Immature natural killer cell (primary cell): ENCODE measurements at regions not wholly inside any gene's neighbourhood (a gene's known extent, or its start where the extent isn't known, plus 50 kb on each side); places are given as distances from the start of the nearest gene placed in this dataset.

Source experiments
- DNase-seq, 3 donors: peaks; one replicate each; pipeline ENCODE4 v3.0.0; 2022; ENCODE audit warnings: mixed read lengths in 1 of 3
- H3K27ac Mint-ChIP-seq, 6 donors: one replicate each; pipeline ENCODE4 v1.8.0; 2020; ENCODE audit warnings: mixed read lengths in 6 of 6, mild to moderate bottlenecking in 5 of 6, inconsistent platforms in 4 of 6, moderate library complexity in 3 of 6
- H3K27me3 Mint-ChIP-seq, 3 donors: one replicate each; pipeline ENCODE4 v1.8.0; 2020 to 2021; ENCODE audit warnings: low read depth in 3 of 3, mild to moderate bottlenecking in 3 of 3, mixed read lengths in 3 of 3, moderate library complexity in 3 of 3, inconsistent platforms in 1 of 3
- H3K36me3 Mint-ChIP-seq, 3 donors: one replicate each; pipeline ENCODE4 v1.8.0; 2020; ENCODE audit warnings: mixed read lengths in 3 of 3, inconsistent platforms in 2 of 3, mild to moderate bottlenecking in 2 of 3
- H3K4me1 Mint-ChIP-seq, 2 donors: one replicate each; pipeline ENCODE4 v1.8.0; 2020; ENCODE audit warnings: inconsistent platforms in 2 of 2, mild to moderate bottlenecking in 2 of 2, mixed read lengths in 2 of 2, moderate library complexity in 1 of 2
- H3K4me3 Mint-ChIP-seq, 5 donors: one replicate each; pipeline ENCODE4 v1.8.0; 2020; ENCODE audit warnings: mild to moderate bottlenecking in 5 of 5, mixed read lengths in 5 of 5, inconsistent platforms in 3 of 5, moderate library complexity in 3 of 5
- H3K9me3 Mint-ChIP-seq, 6 donors: one replicate each; pipeline ENCODE4 v1.8.0; 2020; ENCODE audit warnings: mild to moderate bottlenecking in 6 of 6, mixed read lengths in 6 of 6, inconsistent platforms in 4 of 6, moderate library complexity in 3 of 6

- Mint-ChIP-seq H3K27me3 (peaks cover 0 to 6% (median 0%) of the 10 kb centered on the region in 3 donors), H3K27ac (peak overlapping the region in 1 of 6 donors; percentile 1), H3K4me3 (no peak overlapping the region), H3K36me3 (no peaks in the 10 kb centered on the region), H3K9me3 (peaks cover 4 to 15% (median 11%) of the 10 kb centered on the region in 6 donors), H3K4me1 (no peaks in the 10 kb centered on the region)
- no peak for DNase-seq
Measured at GRCh38 chrX:28278726-28279125, 297.5 kb upstream of the DCAF8L1 start.

DNA sequence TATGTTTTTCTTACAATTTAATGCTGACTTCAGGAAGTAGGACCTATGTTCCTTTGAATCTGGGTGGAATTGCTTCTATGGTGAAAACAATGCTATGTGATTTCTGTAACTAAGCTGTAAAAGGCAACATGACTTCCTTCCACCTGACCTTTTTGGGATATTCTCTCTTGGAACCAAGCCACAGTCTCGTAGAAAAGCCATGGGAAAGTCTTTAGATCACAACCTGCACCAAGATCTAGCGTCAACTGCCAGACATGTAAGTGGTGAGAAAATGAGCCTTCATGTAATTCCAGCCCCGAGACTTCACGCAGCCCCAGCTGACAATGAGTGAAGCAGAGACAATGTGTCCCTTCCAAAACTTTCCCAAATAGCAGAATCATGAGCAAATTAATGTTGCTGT, 297.0 kb upstream of the DCAF8L1 start:
- Mint-ChIP-seq H3K9me3 (peaks cover 4 to 15% (median 11%) of the 10 kb centered on the region in 6 donors), H3K27me3 (peaks cover 0 to 6% (median 0%) of the 10 kb centered on the region in 3 donors), H3K27ac (no peak overlapping the region), H3K36me3 (no peaks in the 10 kb centered on the region), H3K4me1 (no peaks in the 10 kb centered on the region), H3K4me3 (no peak overlapping the region)
- DNase-seq: no peak

DNA sequence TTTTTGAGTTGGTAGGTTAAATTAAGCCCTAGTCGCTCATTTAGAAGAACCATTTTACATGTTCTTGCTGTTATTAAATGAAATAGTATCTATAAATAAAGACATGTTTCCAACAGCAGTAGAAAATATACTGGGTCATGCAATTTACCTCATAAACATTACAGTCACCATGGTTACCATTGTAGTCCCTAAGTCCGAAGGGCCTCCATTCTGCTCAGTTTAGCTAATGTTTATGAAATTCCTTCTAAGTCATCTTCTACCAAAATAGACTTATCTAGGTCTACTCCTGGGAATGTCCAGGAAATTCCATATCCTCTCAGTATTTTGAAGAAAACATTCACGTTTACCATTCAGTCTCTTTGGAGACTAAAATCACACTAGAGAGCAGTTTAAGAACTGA, 292.5 kb upstream of the DCAF8L1 start:
- H3K36me3 Mint-ChIP-seq: no peaks in the 10 kb centered on the region
- no peak overlapping the region for H3K27ac Mint-ChIP-seq

GRCh38 chrX:28246675-28247074, 265.4 kb upstream of the DCAF8L1 start:
- Mint-ChIP-seq H3K27ac (no peak overlapping the region), H3K9me3 (peaks cover 2 to 17% (median 5%) of the 10 kb centered on the region in 6 donors), H3K36me3 (no peaks in the 10 kb centered on the region), H3K4me1 (no peaks in the 10 kb centered on the region), H3K27me3 (peaks cover 0 to 5% (median 0%) of the 10 kb centered on the region in 3 donors), H3K4me3 (no peak overlapping the region)
- no peak for DNase-seq

More for the DNA sequence above, 292.5 kb upstream of the DCAF8L1 start:
- Mint-ChIP-seq H3K4me1 (no peaks in the 10 kb centered on the region), H3K9me3 (peaks cover 0 to 10% (median 8%) of the 10 kb centered on the region in 6 donors), H3K4me3 (no peak overlapping the region), H3K27me3 (no peaks in the 10 kb centered on the region)
- DNase-seq: no peak

DNA sequence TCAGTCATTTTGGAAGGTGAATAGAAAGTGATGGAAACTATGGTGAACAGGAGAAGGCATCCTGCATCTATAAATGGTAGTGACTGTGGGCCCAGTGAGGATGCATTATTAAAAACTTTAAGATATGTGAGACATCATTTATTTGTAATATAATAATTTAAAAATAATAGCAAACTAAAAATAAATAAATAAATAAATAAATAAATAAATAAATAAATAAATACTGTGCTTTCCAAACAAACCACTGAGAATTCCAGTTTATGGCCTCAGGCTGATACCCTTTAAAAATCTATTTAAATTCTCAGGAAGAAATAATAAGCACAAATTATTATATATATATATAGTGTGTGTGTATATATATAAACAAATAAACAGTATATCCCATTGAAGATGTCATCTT, 248.0 kb upstream of the DCAF8L1 start:
- Mint-ChIP-seq H3K9me3 (peaks cover 0 to 7% (median 3%) of the 10 kb centered on the region in 6 donors), H3K4me3 (no peak overlapping the region), H3K27ac (no peak overlapping the region), H3K36me3 (no peaks in the 10 kb centered on the region), H3K4me1 (no peaks in the 10 kb centered on the region), H3K27me3 (no peaks in the 10 kb centered on the region)
- DNase-seq: no peak

DNA sequence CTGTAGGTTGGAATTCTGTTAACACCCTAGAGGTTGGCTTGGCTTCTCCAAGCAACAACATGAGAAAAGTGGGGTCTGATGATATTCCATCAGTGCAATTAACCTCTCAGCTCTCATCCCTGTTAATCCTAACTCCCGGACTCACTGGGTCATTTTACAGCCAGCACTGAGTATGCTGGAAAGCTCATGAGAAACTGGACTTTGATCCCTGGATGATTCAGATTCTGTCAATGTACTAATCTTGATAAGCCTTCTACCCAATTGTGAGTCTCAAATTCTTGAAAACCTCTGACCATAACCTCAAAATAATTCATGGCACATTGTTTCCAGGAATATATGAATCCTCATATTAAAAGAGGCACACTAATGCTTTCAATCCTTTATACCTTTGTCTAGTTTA, 244.3 kb upstream of the DCAF8L1 start:
- Mint-ChIP-seq H3K27me3 (no peaks in the 10 kb centered on the region), H3K9me3 (peaks cover 0 to 6% (median 0%) of the 10 kb centered on the region in 6 donors), H3K4me3 (no peak overlapping the region), H3K36me3 (no peaks in the 10 kb centered on the region), H3K27ac (no peak overlapping the region), H3K4me1 (no peaks in the 10 kb centered on the region)
- no peak for DNase-seq

GRCh38 chrX:28223991-28224390, 242.7 kb upstream of the DCAF8L1 start:
- Mint-ChIP-seq H3K36me3 (no peaks in the 10 kb centered on the region), H3K4me3 (no peak overlapping the region), H3K9me3 (peaks cover 0 to 11% (median 1%) of the 10 kb centered on the region in 6 donors), H3K27ac (no peak overlapping the region), H3K4me1 (no peaks in the 10 kb centered on the region), H3K27me3 (no peaks in the 10 kb centered on the region)
- DNase-seq: no peak

DNA sequence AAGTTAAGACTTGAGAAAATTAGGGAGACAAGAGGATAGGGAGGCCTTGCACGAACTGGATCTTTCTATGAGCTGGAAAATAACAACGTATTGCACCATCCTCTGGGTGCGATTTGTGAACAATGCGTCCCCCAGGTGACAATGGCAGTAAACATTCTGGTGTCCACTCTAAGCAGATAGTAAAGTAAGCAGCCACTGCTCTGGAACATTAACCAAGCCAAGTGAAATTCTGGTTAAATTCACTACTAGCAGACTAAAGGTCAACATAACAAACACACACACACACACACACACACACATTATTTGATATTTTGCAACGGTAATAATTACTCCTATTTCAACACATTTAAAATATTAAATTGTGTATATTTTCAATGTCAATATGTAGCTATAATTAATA, 242.2 kb upstream of the DCAF8L1 start:
- no peak overlapping the region for H3K27ac Mint-ChIP-seq
- H3K36me3 Mint-ChIP-seq: no peaks in the 10 kb centered on the region
- H3K4me3 Mint-ChIP-seq: no peak overlapping the region
- H3K27me3 Mint-ChIP-seq: no peaks in the 10 kb centered on the region
- H3K9me3 Mint-ChIP-seq: peaks cover 0 to 13% (median 0%) of the 10 kb centered on the region in 6 donors
- no peak for DNase-seq
- no peaks in the 10 kb centered on the region for H3K4me1 Mint-ChIP-seq

DNA sequence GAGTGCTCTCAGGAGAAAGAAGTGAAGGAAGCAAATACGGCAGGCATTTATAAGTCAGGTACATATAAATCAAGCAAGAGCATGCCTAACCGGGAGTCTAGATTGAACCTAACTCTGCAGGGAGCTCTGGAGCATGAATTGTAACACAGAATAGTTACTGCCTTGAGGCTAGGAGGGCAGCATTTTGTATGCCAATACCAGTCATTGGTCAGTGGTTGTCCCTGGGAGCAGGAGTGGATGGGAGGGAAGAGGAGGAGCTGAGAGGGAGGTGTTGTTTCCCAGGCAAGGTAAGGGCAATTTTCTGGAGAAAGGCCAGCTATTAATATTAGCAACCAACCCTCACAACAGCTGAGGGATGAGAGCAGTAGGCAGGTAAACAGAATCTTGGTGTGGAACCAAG, 224.7 kb upstream of the DCAF8L1 start:
- no peaks in the 10 kb centered on the region for H3K36me3 Mint-ChIP-seq
- peaks cover 2 to 14% (median 3%) of the 10 kb centered on the region in 6 donors for H3K9me3 Mint-ChIP-seq
- H3K4me1 Mint-ChIP-seq: no peaks in the 10 kb centered on the region
- no peak overlapping the region for H3K27ac Mint-ChIP-seq
- peaks cover 0 to 2% (median 0%) of the 10 kb centered on the region in 3 donors for H3K27me3 Mint-ChIP-seq
- no peak overlapping the region for H3K4me3 Mint-ChIP-seq
- DNase-seq: no peak

- DNase-seq: no peak
- no peak overlapping the region for H3K27ac Mint-ChIP-seq
- H3K36me3 Mint-ChIP-seq: no peaks in the 10 kb centered on the region
- peaks cover 0 to 2% (median 0%) of the 10 kb centered on the region in 3 donors for H3K27me3 Mint-ChIP-seq
- no peaks in the 10 kb centered on the region for H3K4me1 Mint-ChIP-seq
- peaks cover 2 to 17% (median 5%) of the 10 kb centered on the region in 6 donors for H3K9me3 Mint-ChIP-seq
- no peak overlapping the region for H3K4me3 Mint-ChIP-seq
Measured at GRCh38 chrX:28205126-28205525, 223.9 kb upstream of the DCAF8L1 start.

GRCh38 chrX:28189011-28189410, 207.8 kb upstream of the DCAF8L1 start:
- H3K27me3 Mint-ChIP-seq: peaks cover 0 to 2% (median 0%) of the 10 kb centered on the region in 3 donors
- no peaks in the 10 kb centered on the region for H3K4me1 Mint-ChIP-seq
- no peaks in the 10 kb centered on the region for H3K36me3 Mint-ChIP-seq
- no peak for DNase-seq
- H3K9me3 Mint-ChIP-seq: peaks cover 0 to 15% (median 7%) of the 10 kb centered on the region in 6 donors
- H3K27ac Mint-ChIP-seq: no peak overlapping the region
- no peak overlapping the region for H3K4me3 Mint-ChIP-seq

DNA sequence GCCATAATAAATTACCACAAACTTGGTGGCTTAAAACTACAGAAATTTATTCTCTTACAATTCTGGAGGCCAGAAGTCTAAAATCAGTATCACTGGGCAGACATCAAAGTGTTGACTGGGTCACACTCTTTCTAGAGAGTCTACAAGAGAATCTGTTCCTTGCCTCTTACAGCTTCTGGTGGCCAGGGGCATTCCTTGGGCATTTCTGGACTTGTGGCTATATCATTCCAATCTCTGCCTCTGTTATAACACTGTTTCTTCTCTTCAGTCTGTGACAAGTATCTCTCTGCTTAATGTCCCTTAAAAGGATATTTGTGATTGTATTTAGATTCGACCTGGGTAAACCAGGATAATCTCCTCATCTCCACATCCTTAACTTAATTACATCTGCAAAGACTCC, 207.3 kb upstream of the DCAF8L1 start:
- H3K27me3 Mint-ChIP-seq: peaks cover 0 to 2% (median 0%) of the 10 kb centered on the region in 3 donors
- no peak for DNase-seq
- H3K4me1 Mint-ChIP-seq: no peaks in the 10 kb centered on the region
- no peak overlapping the region for H3K27ac Mint-ChIP-seq
- H3K9me3 Mint-ChIP-seq: peaks cover 3 to 15% (median 7%) of the 10 kb centered on the region in 6 donors
- H3K4me3 Mint-ChIP-seq: no peak overlapping the region
- H3K36me3 Mint-ChIP-seq: no peaks in the 10 kb centered on the region

GRCh38 chrX:28180096-28180495, 198.8 kb upstream of the DCAF8L1 start:
- peaks cover 0 to 2% (median under 1%) of the 10 kb centered on the region in 3 donors for H3K27me3 Mint-ChIP-seq
- no peaks in the 10 kb centered on the region for H3K4me1 Mint-ChIP-seq
- peaks cover 5 to 13% (median 9%) of the 10 kb centered on the region in 6 donors for H3K9me3 Mint-ChIP-seq
- no peaks in the 10 kb centered on the region for H3K36me3 Mint-ChIP-seq
- H3K27ac Mint-ChIP-seq: no peak overlapping the region
- DNase-seq: no peak
- no peak overlapping the region for H3K4me3 Mint-ChIP-seq

DNA sequence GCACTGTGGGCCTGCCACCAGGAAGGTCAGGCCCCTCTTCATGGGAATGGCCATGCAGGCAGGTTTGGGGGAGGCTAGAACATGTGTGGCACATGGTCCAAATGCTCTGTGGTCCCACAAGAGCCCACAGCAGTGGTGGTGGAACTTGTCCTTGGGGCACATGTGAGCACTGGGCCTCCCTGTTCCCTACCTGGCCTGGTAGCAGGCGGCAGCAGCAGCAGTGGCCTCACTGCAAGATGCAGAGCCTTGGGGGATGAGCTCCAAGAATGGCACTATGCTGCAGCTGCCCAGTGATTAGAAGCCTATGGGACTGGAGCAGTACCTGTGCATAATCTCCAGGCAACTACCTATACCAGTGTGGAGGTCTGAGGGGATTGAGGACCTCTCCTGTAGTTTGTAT, 197.0 kb upstream of the DCAF8L1 start:
- Mint-ChIP-seq H3K4me1 (no peaks in the 10 kb centered on the region), H3K27me3 (peaks cover 0 to 2% (median 0%) of the 10 kb centered on the region in 3 donors), H3K4me3 (no peak overlapping the region), H3K36me3 (no peaks in the 10 kb centered on the region), H3K27ac (no peak overlapping the region), H3K9me3 (peaks cover 0 to 13% (median 9%) of the 10 kb centered on the region in 6 donors)
- no peak for DNase-seq

- Mint-ChIP-seq H3K4me3 (no peak overlapping the region), H3K27me3 (peaks cover 0 to 2% (median 0%) of the 10 kb centered on the region in 3 donors), H3K9me3 (peaks cover 0 to 13% (median 8%) of the 10 kb centered on the region in 6 donors), H3K27ac (no peak overlapping the region), H3K4me1 (no peaks in the 10 kb centered on the region), H3K36me3 (no peaks in the 10 kb centered on the region)
- DNase-seq: no peak
Measured at GRCh38 chrX:28177202-28177601, 196.0 kb upstream of the DCAF8L1 start.
